ENCODE measurements at regions not wholly inside any gene's neighbourhood (a gene's known extent, or its start where the extent isn't known, plus 50 kb on each side); places are given as distances from the start of the nearest gene placed in this dataset.

GRCh38 chr18:5721924-5722323 is 173.4 kb downstream of the TMEM200C start:
- TF ChIP-seq, protein P1, sequence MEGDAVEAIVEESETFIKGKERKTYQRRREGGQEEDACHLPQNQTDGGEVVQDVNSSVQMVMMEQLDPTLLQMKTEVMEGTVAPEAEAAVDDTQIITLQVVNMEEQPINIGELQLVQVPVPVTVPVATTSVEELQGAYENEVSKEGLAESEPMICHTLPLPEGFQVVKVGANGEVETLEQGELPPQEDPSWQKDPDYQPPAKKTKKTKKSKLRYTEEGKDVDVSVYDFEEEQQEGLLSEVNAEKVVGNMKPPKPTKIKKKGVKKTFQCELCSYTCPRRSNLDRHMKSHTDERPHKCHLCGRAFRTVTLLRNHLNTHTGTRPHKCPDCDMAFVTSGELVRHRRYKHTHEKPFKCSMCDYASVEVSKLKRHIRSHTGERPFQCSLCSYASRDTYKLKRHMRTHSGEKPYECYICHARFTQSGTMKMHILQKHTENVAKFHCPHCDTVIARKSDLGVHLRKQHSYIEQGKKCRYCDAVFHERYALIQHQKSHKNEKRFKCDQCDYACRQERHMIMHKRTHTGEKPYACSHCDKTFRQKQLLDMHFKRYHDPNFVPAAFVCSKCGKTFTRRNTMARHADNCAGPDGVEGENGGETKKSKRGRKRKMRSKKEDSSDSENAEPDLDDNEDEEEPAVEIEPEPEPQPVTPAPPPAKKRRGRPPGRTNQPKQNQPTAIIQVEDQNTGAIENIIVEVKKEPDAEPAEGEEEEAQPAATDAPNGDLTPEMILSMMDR (IDR thresholded peaks at IDR 0.05) = no peak
- no peak for TF ChIP-seq POLR2AphosphoS5 (IDR thresholded peaks at IDR 0.05; ENCODE audit: low read depth, low read length)
- TF ChIP-seq, protein P2, sequence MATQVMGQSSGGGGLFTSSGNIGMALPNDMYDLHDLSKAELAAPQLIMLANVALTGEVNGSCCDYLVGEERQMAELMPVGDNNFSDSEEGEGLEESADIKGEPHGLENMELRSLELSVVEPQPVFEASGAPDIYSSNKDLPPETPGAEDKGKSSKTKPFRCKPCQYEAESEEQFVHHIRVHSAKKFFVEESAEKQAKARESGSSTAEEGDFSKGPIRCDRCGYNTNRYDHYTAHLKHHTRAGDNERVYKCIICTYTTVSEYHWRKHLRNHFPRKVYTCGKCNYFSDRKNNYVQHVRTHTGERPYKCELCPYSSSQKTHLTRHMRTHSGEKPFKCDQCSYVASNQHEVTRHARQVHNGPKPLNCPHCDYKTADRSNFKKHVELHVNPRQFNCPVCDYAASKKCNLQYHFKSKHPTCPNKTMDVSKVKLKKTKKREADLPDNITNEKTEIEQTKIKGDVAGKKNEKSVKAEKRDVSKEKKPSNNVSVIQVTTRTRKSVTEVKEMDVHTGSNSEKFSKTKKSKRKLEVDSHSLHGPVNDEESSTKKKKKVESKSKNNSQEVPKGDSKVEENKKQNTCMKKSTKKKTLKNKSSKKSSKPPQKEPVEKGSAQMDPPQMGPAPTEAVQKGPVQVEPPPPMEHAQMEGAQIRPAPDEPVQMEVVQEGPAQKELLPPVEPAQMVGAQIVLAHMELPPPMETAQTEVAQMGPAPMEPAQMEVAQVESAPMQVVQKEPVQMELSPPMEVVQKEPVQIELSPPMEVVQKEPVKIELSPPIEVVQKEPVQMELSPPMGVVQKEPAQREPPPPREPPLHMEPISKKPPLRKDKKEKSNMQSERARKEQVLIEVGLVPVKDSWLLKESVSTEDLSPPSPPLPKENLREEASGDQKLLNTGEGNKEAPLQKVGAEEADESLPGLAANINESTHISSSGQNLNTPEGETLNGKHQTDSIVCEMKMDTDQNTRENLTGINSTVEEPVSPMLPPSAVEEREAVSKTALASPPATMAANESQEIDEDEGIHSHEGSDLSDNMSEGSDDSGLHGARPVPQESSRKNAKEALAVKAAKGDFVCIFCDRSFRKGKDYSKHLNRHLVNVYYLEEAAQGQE (IDR thresholded peaks at IDR 0.05; ENCODE audit: insufficient read depth in 1 of 2, low read depth in 2 of 2, low read length in 1 of 2) = no peak

All from Panc1 (cell line).